Epithelial cell of prostate (primary cell): ENCODE measurements at regions not wholly inside any gene's neighbourhood (a gene's known extent, or its start where the extent isn't known, plus 50 kb on each side); places are given as distances from the start of the nearest gene placed in this dataset.
A peak's percentile ranks its signal among the peaks of the same experiment; 100 is the strongest.
"Not testable (repeated sequence)": the region's sequence is repeated elsewhere in the genome, so short reads cannot be mapped to it uniquely, and the experiment has no call there.

Source experiments
- DNase-seq: peaks from one replicate; pipeline ENCODE4 v3.0.0-alpha.2; 2011; ENCODE audit warnings: low read depth, low spot score
- H3K27ac ChIP-seq: fragments of 450-650 bp; 2 replicates; pipeline ENCODE4 v1.5.1; 2017; ENCODE audit warnings: mild to moderate bottlenecking

DNA sequence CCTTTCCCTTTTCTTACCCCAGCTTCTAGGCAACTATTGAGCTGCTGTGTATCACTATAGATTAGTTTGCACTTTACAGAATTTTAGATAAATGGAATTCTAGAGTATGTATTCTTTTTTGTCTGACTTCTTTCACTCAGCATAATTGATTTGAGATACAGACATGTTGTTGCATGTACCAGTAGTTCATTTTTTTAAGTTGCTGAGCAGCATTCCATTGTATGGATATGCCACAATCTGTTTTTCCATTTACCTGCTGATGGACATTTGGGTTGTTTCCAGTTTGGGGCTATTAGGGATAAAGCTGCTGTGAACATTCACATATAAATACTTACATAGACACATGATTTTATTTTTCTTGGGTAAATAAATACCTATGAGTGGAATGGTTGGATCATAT, 135.7 kb downstream of the IGF1 start:
- no peak overlapping the region for H3K27ac ChIP-seq
- DNase-seq = no peak

DNA sequence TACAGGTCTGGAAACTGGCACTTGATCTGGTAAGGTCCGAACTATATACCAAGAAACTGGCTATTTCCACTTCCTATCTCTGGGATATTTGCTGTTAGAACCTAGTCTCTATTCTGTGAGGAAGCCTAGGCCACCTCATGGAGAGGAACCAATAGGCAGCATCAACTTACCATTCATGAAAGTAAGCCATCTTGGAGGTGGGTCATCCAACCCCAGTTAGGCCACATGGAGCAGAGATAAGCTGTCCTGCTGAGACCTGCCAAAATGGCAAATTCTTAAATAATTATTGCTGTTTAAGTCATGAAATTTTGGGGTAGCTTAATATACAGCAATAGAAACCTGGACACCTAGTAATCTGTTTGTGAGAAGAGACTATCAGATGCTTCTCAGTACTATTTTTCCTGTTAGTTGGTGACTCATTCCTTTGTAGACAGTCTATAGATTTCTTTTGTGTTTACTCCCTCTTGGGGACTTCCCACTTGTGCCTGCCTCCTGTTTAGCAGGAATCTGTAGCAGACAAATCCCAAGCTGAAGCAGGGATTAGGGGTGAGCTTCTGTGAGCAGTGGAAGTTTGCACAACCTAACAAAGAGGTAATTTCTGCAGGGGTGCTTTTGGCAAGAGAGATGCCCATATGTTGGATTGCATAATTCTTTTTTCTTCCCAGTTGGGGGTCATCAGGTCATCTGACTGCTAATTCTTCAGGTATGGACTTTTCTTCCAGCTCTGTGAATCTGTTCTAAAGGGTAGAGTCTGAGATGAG, 136.8 kb downstream of the IGF1 start:
- H3K27ac ChIP-seq = no peak overlapping the region
- DNase-seq = no peak

DNA sequence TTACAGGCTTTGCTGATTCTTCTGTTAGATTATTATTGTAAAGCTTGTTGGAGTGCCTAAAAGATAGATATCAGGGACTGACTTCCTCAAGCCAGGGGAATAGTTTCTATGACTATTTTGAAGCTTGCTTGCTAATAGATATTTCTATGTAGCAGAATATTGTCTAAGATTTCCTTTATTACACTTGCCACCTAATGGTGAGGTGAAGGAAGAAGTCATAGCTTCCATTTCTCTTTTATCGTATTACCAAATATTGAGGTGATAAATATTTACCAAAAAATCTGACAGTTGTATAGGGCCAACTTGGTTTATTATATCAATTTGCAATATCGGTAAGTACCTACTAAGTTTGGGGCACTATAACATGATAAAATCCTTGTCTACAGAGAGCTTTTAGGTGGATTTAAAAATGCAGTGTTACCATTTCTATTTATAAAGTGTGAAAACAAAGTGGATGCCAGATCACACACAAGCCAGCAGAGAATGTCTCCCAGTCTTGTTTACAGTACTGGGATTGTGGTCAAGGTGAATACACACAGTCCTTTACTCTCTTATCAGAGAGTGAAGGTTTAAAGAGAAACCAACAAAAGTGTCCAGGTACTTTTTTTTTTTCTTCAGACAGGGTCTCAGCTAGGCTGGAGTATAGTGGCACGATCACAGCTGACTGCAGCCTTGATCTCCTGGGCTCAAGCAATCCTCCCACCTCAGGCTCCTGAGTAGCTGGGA, 137.9 kb downstream of the IGF1 start:
- no peak overlapping the region for H3K27ac ChIP-seq
- DNase-seq = no peak

DNA sequence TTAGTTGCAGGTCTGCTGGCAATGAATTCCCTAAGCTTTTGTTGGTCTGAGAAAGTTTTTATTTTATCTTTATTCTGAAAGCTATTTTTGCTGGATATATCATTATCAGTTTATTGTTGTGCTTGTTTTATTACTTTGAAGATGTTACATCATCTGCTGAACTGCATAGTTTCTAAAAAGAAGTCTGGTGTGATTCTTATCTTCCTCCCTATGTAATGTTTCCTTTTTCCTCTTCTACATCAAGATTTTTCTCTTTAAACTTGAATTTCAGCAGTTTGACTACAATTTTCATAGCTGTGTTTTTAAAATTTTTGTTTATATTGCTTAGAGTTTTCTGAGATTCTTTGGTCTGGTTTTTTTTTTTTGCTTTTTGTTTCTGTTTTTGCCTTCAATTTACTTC, 137.1 kb upstream of the PMCH start:
- DNase-seq = no peak
- no peak overlapping the region for H3K27ac ChIP-seq

DNA sequence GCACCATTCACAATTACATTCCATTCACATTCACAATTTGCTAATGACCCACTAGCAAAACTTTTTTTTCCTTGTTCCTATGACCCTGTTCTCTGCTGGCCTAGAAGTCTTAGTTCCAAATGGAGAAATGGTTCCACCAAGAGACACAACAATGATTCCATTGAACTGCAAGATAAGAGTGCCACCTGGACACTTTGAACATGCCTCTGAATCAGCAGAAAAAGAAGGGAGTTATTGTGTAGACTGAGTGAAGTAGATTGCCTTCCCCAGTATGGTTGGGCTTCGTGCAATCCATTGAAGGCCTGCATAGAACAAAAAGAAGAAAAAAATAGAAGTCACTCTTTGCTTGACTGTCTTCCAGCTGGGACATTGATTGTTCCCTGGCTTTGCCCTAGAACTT, 133.8 kb upstream of the PMCH start:
- DNase-seq = no peak
- H3K27ac ChIP-seq = no peak overlapping the region

DNA sequence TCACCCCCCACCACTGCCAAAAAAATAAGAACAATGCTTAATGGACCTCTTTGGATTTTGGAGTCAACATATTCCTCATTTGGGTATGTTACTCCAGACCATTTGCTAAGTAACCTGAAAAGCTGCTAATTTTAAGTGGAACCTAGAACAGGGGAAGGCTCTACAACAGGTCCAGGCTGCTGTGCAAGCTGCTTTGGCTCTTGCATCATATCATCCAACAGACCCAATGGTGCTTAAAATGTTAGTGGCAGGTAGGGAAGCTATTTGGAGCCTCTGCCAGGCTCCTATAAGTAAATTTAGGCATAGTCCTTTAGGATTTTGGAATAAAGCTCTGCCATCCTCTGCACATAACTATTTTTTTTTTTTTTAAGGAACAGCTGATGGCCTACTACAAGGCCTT, 132.2 kb upstream of the PMCH start:
- H3K27ac ChIP-seq = no peak overlapping the region
- DNase-seq = no peak

DNA sequence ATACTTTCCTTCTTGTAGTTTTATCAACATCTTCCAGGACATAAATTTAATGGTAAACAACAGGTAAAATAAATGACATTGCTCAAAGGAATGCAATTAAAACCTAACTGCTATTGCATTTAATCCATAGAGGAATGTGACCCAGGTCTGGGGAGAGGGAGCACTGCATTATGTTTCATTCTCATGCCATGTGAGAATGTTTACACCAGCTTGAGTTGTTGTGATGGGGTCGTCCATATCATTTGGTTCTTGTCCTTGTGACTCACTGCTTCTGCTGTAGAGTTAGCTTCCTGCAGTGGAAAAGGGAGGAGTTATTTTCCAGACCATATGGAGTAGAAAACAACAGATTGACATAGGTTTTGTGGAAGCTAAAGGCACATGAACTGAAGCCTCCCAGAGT, 129.3 kb upstream of the PMCH start:
- no peak overlapping the region for H3K27ac ChIP-seq
- no peak for DNase-seq

DNA sequence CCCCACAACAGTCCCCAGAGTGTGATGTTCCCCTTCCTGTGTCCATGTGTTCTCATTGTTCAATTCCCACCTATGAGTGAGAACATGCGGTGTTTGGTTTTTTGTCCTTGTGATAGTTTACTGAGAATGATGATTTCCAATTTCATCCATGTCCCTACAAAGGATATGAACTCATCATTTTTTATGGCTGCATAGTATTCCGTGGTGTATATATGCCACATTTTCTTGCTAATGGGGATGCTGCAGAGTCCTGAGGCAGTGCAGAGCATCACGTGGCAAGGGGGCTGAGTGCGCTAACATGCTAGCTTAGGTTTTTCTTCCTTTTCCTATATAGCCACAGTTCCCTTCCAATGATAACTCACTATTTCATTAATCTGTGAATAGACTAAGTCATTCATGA, 127.5 kb upstream of the PMCH start:
- H3K27ac ChIP-seq, DNase-seq: not testable (repeated sequence)

DNA sequence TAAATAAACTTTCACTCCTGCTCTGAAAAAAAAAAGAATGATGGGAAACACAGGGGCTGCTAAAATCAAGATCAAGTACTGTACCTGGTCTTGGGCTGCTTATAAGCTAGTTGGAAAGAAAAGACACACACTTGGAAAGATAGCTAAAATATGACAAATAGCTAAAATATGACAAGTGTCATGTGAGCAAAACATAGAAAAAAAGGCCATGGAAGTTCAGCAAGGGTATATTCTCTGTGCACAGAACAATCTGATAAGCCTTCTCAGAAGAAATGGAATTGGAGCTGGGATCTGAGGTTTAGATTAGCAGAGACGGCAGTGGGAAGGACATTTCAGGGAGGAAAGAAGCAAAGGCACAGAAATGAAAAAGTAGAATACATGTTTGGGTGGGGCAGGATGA, 126.2 kb upstream of the PMCH start:
- H3K27ac ChIP-seq = no peak overlapping the region
- DNase-seq = no peak

DNA sequence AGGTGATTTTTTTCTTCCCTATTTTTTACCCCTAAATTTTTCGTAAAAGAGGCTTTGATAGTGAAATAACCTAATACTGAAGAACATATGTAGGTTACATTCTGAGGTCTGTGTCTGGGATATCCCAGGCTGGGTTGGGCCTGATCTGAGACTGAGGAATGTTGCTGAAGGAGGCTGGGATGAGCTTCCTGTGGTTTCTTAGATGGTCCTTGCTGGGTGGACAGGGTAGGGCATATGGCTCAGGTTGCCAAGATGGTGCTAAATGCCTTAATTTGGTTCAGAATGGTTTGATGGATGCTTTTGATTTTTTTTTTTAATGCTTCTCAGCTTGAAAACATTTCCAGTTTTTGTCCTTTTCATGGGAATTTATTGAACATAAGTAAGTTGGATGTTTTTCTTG, 124.6 kb upstream of the PMCH start:
- no peak for DNase-seq
- no peak overlapping the region for H3K27ac ChIP-seq

DNA sequence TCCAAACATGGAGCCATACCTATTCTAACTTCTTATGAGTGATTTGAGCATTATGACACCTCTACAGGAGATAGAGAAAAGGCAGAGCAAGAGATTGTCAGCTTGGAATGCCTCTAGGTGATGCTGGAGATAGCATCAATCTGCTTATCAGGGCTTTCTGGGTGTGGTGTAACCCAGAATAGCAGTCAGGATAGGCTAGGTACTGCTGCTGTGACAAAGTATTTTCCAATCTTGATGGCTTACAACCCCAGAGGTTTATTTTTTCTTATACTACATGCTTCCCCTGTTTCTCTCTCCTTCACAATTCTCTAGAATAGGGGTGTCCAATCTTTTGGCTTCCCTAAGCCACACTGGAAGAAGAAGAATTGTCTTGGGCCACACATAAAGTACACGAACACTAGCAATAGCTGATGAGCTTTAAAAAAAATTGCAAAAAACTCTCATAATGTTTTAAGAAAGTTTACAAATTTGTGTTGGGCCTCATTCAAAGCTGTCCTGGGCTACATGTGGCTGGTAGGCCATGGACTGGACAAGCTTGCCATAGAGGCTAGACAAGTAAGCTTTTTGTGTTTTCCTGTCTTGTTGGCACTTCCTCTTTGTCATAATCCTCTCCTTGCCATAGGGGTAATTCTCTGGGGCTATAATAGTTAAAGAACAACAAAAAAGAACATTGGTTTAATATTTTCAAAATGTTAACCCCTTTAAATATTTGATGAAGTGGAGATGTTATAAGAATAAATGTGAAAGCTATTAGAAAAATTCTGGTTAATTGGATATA, 123.9 kb upstream of the PMCH start:
- H3K27ac ChIP-seq = no peak overlapping the region

DNA sequence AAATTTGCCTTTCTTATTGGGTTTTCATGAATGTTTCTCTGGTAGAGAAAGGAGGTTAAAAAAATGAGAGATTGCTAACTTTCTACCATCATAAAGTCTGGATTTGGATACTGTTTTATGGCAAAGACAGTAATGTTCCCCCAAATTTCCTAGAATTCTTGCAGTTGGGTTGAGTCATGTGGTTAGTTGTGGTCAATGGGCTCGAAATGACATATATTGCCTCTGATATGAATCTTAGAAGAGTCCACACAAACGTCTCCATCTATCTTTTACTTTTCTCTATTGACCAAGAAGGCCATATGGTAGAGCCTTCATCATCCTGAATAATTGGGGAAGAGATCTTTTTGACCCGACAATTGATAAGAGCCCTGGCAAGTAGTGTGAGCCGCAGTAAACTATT, 119.5 kb upstream of the PMCH start:
- no peak for DNase-seq
- no peak overlapping the region for H3K27ac ChIP-seq

More for the DNA sequence above, 123.9 kb upstream of the PMCH start:
- no peak for DNase-seq

DNA sequence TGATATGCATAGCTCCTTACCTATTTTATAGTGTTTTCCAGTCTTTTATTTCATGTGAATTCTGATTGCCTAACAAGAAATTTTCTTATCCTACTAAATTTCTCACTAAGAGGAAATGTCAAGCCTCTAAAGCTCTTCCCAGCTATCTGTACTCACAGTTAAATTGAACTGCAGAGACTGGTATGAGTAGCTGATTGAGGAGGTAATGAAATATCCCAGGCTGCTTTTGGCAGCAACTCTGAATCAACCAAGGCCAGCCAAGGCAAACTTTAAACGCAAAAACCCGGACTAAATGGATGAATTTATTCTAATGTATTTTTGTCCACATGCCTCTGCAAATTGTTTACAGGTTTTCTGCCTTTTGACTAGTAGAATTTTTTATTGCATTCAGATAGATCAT, 119.1 kb upstream of the PMCH start:
- no peak overlapping the region for H3K27ac ChIP-seq
- no peak for DNase-seq

DNA sequence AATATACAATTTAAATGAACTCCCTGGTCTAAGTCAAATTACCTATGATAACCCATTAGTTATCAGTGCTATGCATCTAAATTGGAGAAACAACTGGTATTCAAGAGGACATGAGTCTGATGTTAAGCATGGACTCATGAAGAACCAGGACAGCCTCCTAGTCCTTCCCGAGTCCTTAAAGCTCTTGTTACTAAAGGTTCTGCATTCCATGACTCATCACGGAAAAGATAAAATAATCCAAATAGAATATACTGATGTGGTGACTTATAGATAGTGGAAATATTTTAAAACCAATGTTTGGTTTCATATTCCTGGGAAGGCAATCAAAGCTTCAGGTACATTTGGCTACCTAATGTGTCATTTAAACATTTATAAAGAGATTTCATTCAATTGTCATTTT, 117.2 kb upstream of the PMCH start:
- no peak overlapping the region for H3K27ac ChIP-seq
- no peak for DNase-seq

DNA sequence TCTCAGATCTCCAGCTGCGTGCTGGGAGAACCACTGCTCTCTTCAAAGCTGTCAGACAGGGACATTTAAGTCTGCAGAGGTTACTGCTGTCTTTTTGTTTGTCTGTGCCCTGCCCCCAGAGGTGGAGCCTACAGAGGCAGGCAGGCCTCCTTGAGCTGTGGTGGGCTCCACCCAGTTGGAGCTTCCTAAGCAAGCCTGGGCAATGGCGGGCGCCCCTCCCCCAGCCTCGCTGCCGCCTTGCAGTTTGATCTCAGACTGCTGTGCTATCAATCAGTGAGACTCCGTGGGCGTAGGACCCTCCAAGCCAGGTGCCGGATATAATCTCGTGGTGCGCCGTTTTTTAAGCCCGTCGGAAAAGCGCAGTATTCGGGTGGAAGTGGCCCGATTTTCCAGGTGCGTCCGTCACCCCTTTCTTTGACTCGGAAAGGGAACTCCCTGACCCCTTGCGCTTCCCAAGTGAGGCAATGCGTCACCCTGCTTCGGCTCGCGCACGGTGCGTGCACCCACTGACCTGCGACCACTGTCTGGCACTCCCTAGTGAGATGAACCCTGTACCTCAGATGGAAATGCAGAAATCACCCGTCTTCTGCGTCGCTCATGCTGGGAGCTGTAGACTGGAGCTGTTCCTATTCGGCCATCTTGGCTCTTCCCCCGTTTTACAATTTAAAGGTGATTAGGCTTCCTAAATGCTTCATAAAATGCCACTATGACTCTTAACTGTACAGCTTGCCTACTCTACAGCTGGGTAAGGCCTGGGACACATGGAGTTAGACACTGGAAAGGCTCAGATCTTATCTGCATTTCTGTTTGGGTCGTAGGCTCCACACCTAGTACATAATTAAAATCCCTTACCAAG, 115.7 kb upstream of the PMCH start:
- DNase-seq, H3K27ac ChIP-seq: not testable (repeated sequence)

DNA sequence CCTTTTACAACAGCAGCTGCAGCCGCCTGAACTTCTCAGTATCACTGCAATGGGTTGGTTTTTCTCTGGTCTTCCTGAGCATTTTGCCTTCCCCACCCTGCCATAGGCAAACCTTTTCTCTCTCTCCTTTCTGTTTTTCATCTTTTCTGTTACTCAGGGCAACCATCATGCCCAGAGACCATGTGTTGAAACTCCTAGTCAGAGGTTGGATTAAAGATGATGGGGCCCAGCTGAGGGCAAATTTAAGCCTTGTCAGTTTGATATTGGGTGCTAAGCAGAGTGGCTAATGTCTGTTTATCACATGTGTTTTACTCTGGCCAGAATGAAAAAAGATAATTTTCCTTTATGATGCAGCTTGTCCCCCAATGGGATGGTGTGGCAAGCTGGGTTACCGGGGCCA, 107.9 kb upstream of the PMCH start:
- DNase-seq = no peak
- no peak overlapping the region for H3K27ac ChIP-seq

DNA sequence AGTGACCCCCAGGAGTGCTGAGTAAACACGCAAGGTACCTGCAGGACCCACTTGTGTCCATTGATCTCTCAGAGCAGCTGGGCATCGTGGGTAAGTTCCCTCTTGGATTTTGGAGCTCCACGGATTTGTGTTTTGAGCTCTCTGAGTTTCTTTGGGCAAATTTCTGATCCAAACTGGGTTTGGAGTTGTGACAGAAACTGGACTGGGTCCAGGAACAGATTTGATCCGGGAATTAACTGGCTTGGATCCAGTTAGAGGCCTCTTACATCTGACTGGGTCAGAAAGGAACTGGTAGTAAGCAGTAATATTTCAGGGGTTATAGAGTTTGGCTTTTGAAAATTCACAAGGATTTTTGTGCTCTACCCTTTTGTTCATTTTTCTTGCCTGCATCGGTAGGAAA, 107.0 kb upstream of the PMCH start:
- H3K27ac ChIP-seq, DNase-seq: not testable (repeated sequence)

DNA sequence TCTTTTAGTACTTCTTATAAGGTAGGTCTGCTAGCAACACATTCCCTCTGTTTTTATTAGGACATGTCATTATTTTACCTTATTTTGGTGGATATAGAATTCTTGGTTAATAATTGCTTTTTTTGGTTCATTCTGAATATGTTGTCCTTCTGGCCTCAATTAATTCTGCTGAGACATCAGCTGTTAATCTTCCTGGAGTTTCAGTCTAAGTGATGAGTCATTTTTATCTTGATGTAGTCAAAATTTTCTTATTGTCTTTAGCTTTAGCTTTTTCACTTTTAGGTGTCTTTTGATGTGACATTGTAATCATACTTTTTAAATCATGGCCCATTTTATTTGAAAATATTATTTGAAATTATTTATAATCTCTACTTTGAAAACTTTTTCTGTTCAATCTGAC, 104.9 kb upstream of the PMCH start:
- no peak overlapping the region for H3K27ac ChIP-seq
- DNase-seq = no peak

DNA sequence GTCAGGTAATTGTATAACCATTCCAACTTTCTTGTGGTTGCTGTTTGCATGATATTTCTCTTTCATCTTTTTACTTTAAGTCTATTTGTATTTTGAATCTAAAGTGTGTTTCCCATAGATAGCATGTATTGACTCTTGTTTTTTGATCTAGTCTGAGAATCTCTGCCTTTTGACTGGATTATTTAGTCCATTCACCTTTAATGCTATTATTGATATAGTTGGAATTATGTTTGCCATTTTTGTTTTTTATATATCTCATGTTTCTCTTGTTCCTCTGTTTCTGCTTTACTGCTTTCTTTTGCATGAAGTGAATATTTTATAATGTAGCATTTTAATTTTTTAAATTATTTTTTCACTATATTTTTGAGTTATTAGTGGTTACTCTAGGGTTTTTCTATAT, 103.9 kb upstream of the PMCH start:
- no peak overlapping the region for H3K27ac ChIP-seq
- no peak for DNase-seq

DNA sequence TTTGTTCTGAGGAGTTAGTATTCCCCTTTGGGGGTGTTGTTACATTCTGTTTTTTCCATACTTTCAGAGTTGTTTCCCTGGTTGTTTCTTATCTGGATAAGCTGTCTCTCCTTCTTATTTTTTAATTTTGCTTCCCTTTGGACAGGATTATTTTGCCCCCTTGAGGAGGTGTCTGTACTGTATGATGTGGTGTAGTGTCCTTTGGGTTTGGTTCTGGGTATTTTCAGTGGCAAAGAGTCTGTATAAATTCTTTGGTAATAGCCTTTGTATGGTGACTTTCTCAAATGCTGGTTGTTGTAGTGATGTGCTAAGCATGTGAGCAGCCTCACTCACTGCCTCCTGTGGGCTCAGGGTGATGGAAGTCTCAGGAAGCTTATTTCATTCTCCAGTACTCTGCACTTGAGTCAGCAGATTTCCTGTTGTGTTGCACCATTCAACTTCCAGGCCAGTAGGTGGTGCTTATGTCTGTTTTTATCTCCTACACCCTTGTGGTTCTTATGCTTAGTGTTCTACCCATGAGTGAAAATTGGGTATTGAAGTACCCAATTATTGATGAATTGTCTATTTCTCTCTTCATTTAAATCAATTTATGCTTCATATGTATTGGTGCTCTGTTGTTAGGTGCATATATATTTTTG, 103.3 kb upstream of the PMCH start:
- H3K27ac ChIP-seq = no peak overlapping the region
- peak; percentile 40 for DNase-seq
